Liver (tissue), 8 donors: ENCODE measurements at regions not wholly inside any gene's neighbourhood (a gene's known extent, or its start where the extent isn't known, plus 50 kb on each side); places are given as distances from the start of the nearest gene placed in this dataset.

Experiments
- DNase-seq: peaks from one replicate; pipeline ENCODE4 v3.0.0-alpha.2; 2017; ENCODE audit warnings: low spot score
- H3K27ac ChIP-seq, 2 donors: one replicate each; pipeline ENCODE4 v1.7.0; 2013; ENCODE audit warnings: inconsistent platforms in 2 of 2, low read length in 2 of 2, control low read depth in 1 of 2, low read depth in 1 of 2, mild to moderate bottlenecking in 1 of 2
- H3K27me3 ChIP-seq, 4 donors: one replicate each; pipeline versions ENCODE4 v1.6.1 to v1.7.0; 2013; ENCODE audit warnings: low read length in 3 of 4, inconsistent platforms in 1 of 4, mild to moderate bottlenecking in 1 of 4, moderate library complexity in 1 of 4; ENCODE audit not compliant: control insufficient read depth in 4 of 4, insufficient read depth in 4 of 4
- H3K36me3 ChIP-seq, 4 donors: one replicate each; pipeline versions ENCODE4 v1.6.1 to v1.7.0; 2013; ENCODE audit warnings: low read length in 3 of 4, mild to moderate bottlenecking in 3 of 4, low read depth in 1 of 4, moderate library complexity in 1 of 4; ENCODE audit not compliant: control insufficient read depth in 4 of 4, insufficient read depth in 3 of 4
- H3K4me1 ChIP-seq, 4 donors: one replicate each; pipeline versions ENCODE4 v1.6.1 to v1.7.0; 2013; ENCODE audit warnings: low read length in 3 of 4, mild to moderate bottlenecking in 3 of 4, moderate library complexity in 1 of 4; ENCODE audit not compliant: control insufficient read depth in 4 of 4, insufficient read depth in 4 of 4
- H3K4me3 ChIP-seq, 3 donors: one replicate each; pipeline versions ENCODE4 v1.6.1 to v1.7.0; 2013; ENCODE audit warnings: low read length in 3 of 3, control low read depth in 1 of 3, low read depth in 1 of 3, mild to moderate bottlenecking in 1 of 3
- H3K9ac ChIP-seq, 2 donors: one replicate each; pipeline ENCODE4 v1.7.0; 2013; ENCODE audit warnings: low read length in 2 of 2, mild to moderate bottlenecking in 2 of 2, moderate library complexity in 2 of 2, control low read depth in 1 of 2, low read depth in 1 of 2
- H3K9me3 ChIP-seq, 4 donors: one replicate each; pipeline versions ENCODE4 v1.6.1 to v1.7.0; 2013; ENCODE audit warnings: low read length in 3 of 4; ENCODE audit not compliant: control insufficient read depth in 4 of 4
- ATF3 ChIP-seq: IDR thresholded peaks from 2 replicates; pipeline ENCODE4 v1.6.1; 2016; ENCODE audit warnings: antibody characterized with exemption
- CTCF ChIP-seq: fragments of 150-350 bp; IDR thresholded peaks from 2 replicates; pipeline ENCODE4 v1.5.1; 2017; ENCODE audit warnings: improper control_type of control experiment, low read depth, low read length; ENCODE audit not compliant: missing input control
- EGR1 ChIP-seq, 2 donors: IDR thresholded peaks; 2 replicates each; pipeline ENCODE4 v1.6.1; 2016 to 2018; ENCODE audit warnings: antibody characterized with exemption in 2 of 2, low read depth in 2 of 2
- FOXA1 ChIP-seq: IDR thresholded peaks from 2 replicates; pipeline ENCODE4 v1.6.1; 2016; ENCODE audit warnings: antibody characterized with exemption
- FOXA2 ChIP-seq: IDR thresholded peaks from 2 replicates; pipeline ENCODE4 v1.6.1; 2016; ENCODE audit warnings: antibody characterized with exemption
- GABPA ChIP-seq, 2 donors: IDR thresholded peaks in 1 of 2; conservative IDR thresholded peaks in 1 of 2; 2 replicates each; pipeline ENCODE4 v1.6.1; 2016; ENCODE audit warnings: antibody characterized with exemption in 2 of 2, mild to moderate bottlenecking in 1 of 2, moderate library complexity in 1 of 2
- HNF4A ChIP-seq, 2 donors: conservative IDR thresholded peaks; 2 replicates each; pipeline ENCODE4 v1.6.1; 2016; ENCODE audit warnings: antibody characterized with exemption in 2 of 2, mild to moderate bottlenecking in 2 of 2
- HNF4G ChIP-seq: IDR thresholded peaks from 2 replicates; pipeline ENCODE4 v1.6.1; 2016; ENCODE audit warnings: antibody characterized with exemption
- JUND ChIP-seq, 2 donors: IDR thresholded peaks; 2 replicates each; pipeline ENCODE4 v1.6.1; 2016; ENCODE audit warnings: antibody characterized with exemption in 2 of 2
- MAX ChIP-seq: IDR thresholded peaks from 2 replicates; pipeline ENCODE4 v1.6.1; 2016; ENCODE audit warnings: antibody characterized with exemption
- NR2F2 ChIP-seq: IDR thresholded peaks from 2 replicates; pipeline ENCODE4 v1.6.1; 2016; ENCODE audit warnings: antibody characterized with exemption
- RAD21 ChIP-seq, 2 donors: IDR thresholded peaks; 2 replicates each; pipeline ENCODE4 v1.6.1; 2016; ENCODE audit warnings: antibody characterized with exemption in 2 of 2, mild to moderate bottlenecking in 2 of 2
- TAF1 ChIP-seq: conservative IDR thresholded peaks from 2 replicates; pipeline ENCODE4 v1.6.1; 2016; ENCODE audit warnings: antibody characterized with exemption, mild to moderate bottlenecking
- YY1 ChIP-seq: IDR thresholded peaks from 2 replicates; pipeline ENCODE4 v1.6.1; 2016; ENCODE audit warnings: antibody characterized with exemption, mild to moderate bottlenecking
- WGBS: extraction: QIAGEN DNeasy Blood & Tissue Kit; methylation state at CpG from one replicate; pipeline ENCODE4 v1.1.7; 2013; 5-methylcytosine and 5-hydroxymethylcytosine counted together
- TF ChIP-seq, protein P1 (sequence below): IDR thresholded peaks from 2 replicates; pipeline ENCODE4 v1.6.1; 2016; ENCODE audit warnings: antibody characterized with exemption, mild to moderate bottlenecking
- TF ChIP-seq, protein P2 (sequence below): IDR thresholded peaks from 2 replicates; pipeline ENCODE4 v1.6.1; 2016; ENCODE audit warnings: antibody characterized with exemption
- donor health status: healthy.
- donor health status: healthy.
- donor health status: healthy.
- donor health status: healthy.
- donor health status: healthy.

- no peak overlapping the region for H3K9ac ChIP-seq
- DNase-seq = no peak
- no peaks in the 10 kb centered on the region for H3K9me3 ChIP-seq
- TF ChIP-seq EGR1 (IDR thresholded peaks at IDR 0.05; ENCODE audit: low read depth in 2 of 2) (no peak), YY1 (no peak), FOXA2 (no peak), CTCF (no peak), JUND (IDR thresholded peaks at IDR 0.05) (no peak), HNF4G (no peak), NR2F2 (no peak), GABPA (IDR thresholded peaks at IDR 0.05 in 1 of 2, conservative IDR thresholded peaks at IDR 0.05 in 1 of 2) (no peak), HNF4A (conservative IDR thresholded peaks at IDR 0.05) (no peak), ATF3 (no peak), FOXA1 (no peak), TAF1 (no peak), MAX (no peak)
- TF ChIP-seq, protein P1, sequence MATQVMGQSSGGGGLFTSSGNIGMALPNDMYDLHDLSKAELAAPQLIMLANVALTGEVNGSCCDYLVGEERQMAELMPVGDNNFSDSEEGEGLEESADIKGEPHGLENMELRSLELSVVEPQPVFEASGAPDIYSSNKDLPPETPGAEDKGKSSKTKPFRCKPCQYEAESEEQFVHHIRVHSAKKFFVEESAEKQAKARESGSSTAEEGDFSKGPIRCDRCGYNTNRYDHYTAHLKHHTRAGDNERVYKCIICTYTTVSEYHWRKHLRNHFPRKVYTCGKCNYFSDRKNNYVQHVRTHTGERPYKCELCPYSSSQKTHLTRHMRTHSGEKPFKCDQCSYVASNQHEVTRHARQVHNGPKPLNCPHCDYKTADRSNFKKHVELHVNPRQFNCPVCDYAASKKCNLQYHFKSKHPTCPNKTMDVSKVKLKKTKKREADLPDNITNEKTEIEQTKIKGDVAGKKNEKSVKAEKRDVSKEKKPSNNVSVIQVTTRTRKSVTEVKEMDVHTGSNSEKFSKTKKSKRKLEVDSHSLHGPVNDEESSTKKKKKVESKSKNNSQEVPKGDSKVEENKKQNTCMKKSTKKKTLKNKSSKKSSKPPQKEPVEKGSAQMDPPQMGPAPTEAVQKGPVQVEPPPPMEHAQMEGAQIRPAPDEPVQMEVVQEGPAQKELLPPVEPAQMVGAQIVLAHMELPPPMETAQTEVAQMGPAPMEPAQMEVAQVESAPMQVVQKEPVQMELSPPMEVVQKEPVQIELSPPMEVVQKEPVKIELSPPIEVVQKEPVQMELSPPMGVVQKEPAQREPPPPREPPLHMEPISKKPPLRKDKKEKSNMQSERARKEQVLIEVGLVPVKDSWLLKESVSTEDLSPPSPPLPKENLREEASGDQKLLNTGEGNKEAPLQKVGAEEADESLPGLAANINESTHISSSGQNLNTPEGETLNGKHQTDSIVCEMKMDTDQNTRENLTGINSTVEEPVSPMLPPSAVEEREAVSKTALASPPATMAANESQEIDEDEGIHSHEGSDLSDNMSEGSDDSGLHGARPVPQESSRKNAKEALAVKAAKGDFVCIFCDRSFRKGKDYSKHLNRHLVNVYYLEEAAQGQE = no peak
- TF ChIP-seq, protein P2, sequence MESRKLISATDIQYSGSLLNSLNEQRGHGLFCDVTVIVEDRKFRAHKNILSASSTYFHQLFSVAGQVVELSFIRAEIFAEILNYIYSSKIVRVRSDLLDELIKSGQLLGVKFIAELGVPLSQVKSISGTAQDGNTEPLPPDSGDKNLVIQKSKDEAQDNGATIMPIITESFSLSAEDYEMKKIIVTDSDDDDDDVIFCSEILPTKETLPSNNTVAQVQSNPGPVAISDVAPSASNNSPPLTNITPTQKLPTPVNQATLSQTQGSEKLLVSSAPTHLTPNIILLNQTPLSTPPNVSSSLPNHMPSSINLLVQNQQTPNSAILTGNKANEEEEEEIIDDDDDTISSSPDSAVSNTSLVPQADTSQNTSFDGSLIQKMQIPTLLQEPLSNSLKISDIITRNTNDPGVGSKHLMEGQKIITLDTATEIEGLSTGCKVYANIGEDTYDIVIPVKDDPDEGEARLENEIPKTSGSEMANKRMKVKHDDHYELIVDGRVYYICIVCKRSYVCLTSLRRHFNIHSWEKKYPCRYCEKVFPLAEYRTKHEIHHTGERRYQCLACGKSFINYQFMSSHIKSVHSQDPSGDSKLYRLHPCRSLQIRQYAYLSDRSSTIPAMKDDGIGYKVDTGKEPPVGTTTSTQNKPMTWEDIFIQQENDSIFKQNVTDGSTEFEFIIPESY = no peak
- no peak overlapping the region for H3K27ac ChIP-seq
- H3K36me3 ChIP-seq = no peaks in the 10 kb centered on the region
- no peaks in the 10 kb centered on the region for H3K4me1 ChIP-seq
- H3K27me3 ChIP-seq = no peaks in the 10 kb centered on the region
- WGBS = 92% methylated on average over 4 of the region's 4 CpGs
- no peak overlapping the region for H3K4me3 ChIP-seq
These were observed 108.3 kb upstream of the SLC24A3 start for GRCh38 chr20:19104186-19104585.

- Histone ChIP-seq H3K27ac (no peak overlapping the region), H3K36me3 (no peaks in the 10 kb centered on the region), H3K4me3 (no peak overlapping the region), H3K9ac (no peak overlapping the region), H3K27me3 (no peaks in the 10 kb centered on the region), H3K4me1 (no peaks in the 10 kb centered on the region), H3K9me3 (no peaks in the 10 kb centered on the region)
- TF ChIP-seq HNF4A (conservative IDR thresholded peaks at IDR 0.05) = no peak
- TF ChIP-seq YY1 = no peak
- TF ChIP-seq RAD21 (IDR thresholded peaks at IDR 0.05) = no peak
- TF ChIP-seq TAF1 = no peak
- TF ChIP-seq, protein P2 = no peak
- 78% methylated on average over 7 of the region's 7 CpGs for WGBS
- no peak for DNase-seq
These were observed 104.3 kb upstream of the SLC24A3 start for GRCh38 chr20:19108155-19108554.
